Immature natural killer cell (primary cell): ENCODE measurements at regions not wholly inside any gene's neighbourhood (a gene's known extent, or its start where the extent isn't known, plus 50 kb on each side); places are given as distances from the start of the nearest gene placed in this dataset.

Source experiments
- DNase-seq, 3 donors: peaks; one replicate each; pipeline ENCODE4 v3.0.0; 2022; ENCODE audit warnings: mixed read lengths in 1 of 3
- H3K27ac Mint-ChIP-seq, 6 donors: one replicate each; pipeline ENCODE4 v1.8.0; 2020; ENCODE audit warnings: mixed read lengths in 6 of 6, mild to moderate bottlenecking in 5 of 6, inconsistent platforms in 4 of 6, moderate library complexity in 3 of 6
- H3K27me3 Mint-ChIP-seq, 3 donors: one replicate each; pipeline ENCODE4 v1.8.0; 2020 to 2021; ENCODE audit warnings: low read depth in 3 of 3, mild to moderate bottlenecking in 3 of 3, mixed read lengths in 3 of 3, moderate library complexity in 3 of 3, inconsistent platforms in 1 of 3
- H3K36me3 Mint-ChIP-seq, 3 donors: one replicate each; pipeline ENCODE4 v1.8.0; 2020; ENCODE audit warnings: mixed read lengths in 3 of 3, inconsistent platforms in 2 of 3, mild to moderate bottlenecking in 2 of 3
- H3K4me1 Mint-ChIP-seq, 2 donors: one replicate each; pipeline ENCODE4 v1.8.0; 2020; ENCODE audit warnings: inconsistent platforms in 2 of 2, mild to moderate bottlenecking in 2 of 2, mixed read lengths in 2 of 2, moderate library complexity in 1 of 2
- H3K4me3 Mint-ChIP-seq, 5 donors: one replicate each; pipeline ENCODE4 v1.8.0; 2020; ENCODE audit warnings: mild to moderate bottlenecking in 5 of 5, mixed read lengths in 5 of 5, inconsistent platforms in 3 of 5, moderate library complexity in 3 of 5
- H3K9me3 Mint-ChIP-seq, 6 donors: one replicate each; pipeline ENCODE4 v1.8.0; 2020; ENCODE audit warnings: mild to moderate bottlenecking in 6 of 6, mixed read lengths in 6 of 6, inconsistent platforms in 4 of 6, moderate library complexity in 3 of 6

DNA sequence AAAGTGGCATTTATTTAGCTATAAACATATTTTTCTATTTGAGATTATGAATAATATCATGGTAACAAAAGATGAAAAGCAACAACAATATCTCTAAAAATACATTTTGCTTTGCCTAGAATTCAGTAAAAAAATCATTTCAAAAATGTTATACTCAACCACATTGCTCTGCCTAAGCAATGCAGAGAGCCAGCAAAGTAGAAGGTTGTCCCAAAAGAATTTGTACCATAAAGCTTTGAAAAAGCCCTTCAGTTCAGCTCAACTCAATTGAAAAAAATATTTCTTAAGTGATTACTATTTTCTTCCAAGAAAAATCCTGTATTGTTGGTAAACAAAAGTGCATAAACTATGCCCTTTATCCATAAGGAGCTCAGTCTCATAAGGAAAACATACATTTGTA, 301.2 kb upstream of the ARSJ start:
- Mint-ChIP-seq H3K9me3 (peaks cover 0 to 11% (median 6%) of the 10 kb centered on the region in 6 donors), H3K27ac (no peak overlapping the region), H3K27me3 (peaks cover 0 to 3% (median 0%) of the 10 kb centered on the region in 3 donors), H3K4me3 (no peak overlapping the region), H3K36me3 (no peaks in the 10 kb centered on the region), H3K4me1 (no peaks in the 10 kb centered on the region)
- DNase-seq, result no peak

DNA sequence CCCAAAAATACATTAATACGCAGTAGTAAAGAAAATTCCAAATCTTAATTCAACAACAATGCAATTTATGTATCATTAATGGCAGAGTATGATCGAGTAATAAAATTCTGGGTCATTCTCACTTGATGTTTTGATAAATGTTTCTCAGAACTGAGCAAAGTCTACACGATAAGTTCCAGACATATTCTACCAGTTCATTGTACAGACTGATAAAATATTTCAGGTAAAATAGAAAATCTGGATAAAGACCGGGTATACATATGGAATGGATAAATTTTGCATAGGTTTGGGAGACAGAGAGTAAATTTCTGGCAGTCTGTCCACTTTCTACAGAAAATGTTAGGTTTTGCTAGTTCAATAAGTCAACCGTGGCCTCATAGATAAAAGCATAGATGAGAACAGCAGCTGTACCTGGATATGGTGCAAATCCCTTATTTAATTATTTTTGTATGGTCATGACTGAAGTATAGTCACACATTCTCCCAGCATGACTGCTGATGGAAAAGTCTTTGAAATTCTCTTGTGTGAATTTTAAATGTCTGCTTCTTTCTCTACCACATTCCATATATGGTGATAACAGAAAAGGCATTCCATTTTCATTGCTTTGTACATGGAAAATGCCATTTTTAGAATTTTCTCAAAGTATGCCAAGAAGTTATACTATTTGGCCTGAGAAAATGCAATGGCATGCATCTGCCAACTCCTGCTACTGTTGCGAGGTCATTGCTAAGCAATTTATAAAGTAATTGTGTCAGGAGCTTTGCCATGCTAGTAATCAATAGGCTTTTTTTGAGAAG, 301.9 kb upstream of the ARSJ start:
- Mint-ChIP-seq H3K36me3 (no peaks in the 10 kb centered on the region), H3K4me3 (no peak overlapping the region), H3K9me3 (peaks cover 0 to 11% (median 8%) of the 10 kb centered on the region in 6 donors), H3K4me1 (no peaks in the 10 kb centered on the region), H3K27me3 (peaks cover 0 to 3% (median 0%) of the 10 kb centered on the region in 3 donors), H3K27ac (no peak overlapping the region)
- DNase-seq, result no peak

DNA sequence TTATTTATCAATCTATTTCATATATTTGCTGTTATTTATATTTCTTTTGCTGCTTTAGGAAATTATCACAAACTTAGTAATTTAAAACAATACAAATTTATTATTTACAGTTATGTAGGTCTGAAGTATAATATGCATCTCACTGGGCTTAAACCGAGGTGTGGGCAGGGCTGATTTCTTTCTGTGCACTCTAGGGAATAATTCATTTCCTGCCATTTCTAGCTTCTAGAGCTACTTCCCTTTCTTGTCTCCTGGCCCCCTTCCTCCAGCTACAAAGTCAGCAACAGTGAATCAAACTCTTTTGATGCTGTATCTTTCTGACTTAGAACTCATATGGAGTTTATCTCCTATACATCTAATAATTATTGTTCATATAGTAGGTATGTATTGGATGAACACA, 303.5 kb upstream of the ARSJ start:
- Mint-ChIP-seq H3K4me1 (no peaks in the 10 kb centered on the region), H3K9me3 (peaks cover 0 to 11% (median 6%) of the 10 kb centered on the region in 6 donors), H3K36me3 (no peaks in the 10 kb centered on the region), H3K27ac (no peak overlapping the region), H3K4me3 (no peak overlapping the region), H3K27me3 (peaks cover 0 to 3% (median 0%) of the 10 kb centered on the region in 3 donors)
- no peak for DNase-seq

DNA sequence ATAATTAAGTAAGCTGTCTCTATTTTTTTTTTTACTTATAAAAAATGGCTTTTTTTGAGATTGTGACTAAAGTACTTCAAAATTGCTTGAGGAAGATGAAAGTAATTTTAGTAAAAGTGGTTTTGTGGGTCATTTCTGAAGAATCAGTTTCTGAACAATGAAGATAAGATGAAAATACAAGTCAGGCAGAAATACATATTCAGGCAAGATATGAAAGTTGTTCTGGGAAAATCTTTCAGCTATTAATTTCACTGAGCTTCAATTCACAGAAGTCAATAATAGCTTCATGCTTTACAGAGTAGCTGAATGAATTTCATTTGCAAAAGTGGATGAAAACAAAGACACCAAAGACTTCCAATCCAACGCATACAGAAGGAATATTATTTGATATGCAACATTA, 305.2 kb upstream of the ARSJ start:
- Mint-ChIP-seq H3K4me3 (no peak overlapping the region), H3K9me3 (peaks cover 0 to 9% (median 5%) of the 10 kb centered on the region in 6 donors), H3K27ac (no peak overlapping the region), H3K4me1 (no peaks in the 10 kb centered on the region), H3K36me3 (no peaks in the 10 kb centered on the region), H3K27me3 (no peaks in the 10 kb centered on the region)
- no peak for DNase-seq

DNA sequence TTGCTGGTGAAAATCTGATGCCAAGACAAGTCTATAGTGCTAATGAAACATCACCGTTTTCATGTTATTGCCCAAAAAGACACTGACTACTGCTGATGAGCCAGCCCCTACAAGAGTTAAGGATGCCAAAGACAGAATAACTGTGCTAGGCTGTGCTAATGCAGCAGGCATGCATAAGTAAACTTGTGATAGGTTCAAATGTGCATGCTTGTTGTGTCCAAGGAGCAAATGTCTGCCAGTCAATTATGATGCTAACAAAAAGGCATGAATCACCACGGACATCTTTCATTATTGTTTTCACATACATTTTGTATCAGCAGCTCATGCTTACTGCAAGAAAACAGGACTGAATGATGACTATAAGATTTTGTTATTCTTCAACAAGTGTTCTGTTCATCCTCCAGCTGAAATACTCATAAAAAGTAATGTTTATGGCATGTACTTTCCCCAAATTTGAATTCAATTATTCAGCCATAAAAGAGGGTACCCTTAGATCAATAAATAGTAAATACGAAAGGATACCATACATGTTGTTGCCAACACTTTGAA, 306.9 kb upstream of the ARSJ start:
- H3K27me3 Mint-ChIP-seq, result peaks cover 0 to 2% (median 0%) of the 10 kb centered on the region in 3 donors
- H3K4me1 Mint-ChIP-seq, result no peaks in the 10 kb centered on the region
- H3K4me3 Mint-ChIP-seq, result no peak overlapping the region
- no peak overlapping the region for H3K27ac Mint-ChIP-seq
- DNase-seq, result no peak
- H3K36me3 Mint-ChIP-seq, result no peaks in the 10 kb centered on the region
- H3K9me3 Mint-ChIP-seq, result peaks cover 0 to 18% (median 8%) of the 10 kb centered on the region in 6 donors

DNA sequence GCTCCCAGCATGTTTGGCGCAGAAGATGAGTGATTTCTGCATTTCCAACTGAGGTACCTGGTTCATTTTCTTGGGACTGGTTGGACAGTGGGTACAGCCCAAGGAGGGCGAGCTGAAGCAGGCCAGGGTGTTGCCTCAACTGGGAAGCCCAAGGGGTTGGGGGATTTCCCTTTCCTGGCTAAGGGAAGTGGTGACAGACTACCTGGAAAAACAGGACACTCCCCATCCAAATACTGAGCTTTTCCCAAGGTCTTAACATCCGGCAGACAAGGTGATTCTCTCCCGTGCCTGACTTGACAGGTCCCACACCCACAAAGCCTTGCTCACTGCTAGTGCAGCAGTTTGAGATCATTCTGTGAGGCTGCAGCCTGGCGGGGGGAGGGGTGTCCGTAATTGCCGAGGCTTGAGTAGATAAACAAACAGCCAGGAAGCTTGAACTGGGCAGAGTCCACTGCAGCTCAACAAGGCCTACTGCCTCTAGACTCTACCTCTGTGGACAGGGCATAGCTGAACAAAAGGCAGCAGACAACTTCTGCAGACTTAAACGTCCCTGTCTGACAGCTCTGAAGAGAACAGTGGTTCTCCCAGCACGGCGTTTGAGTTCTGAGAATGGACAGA, 307.7 kb upstream of the ARSJ start:
- no peak for DNase-seq
- Mint-ChIP-seq H3K9me3 (peaks cover 2 to 19% (median 9%) of the 10 kb centered on the region in 6 donors), H3K4me1 (no peaks in the 10 kb centered on the region), H3K36me3 (no peaks in the 10 kb centered on the region), H3K27me3 (peaks cover 0 to 2% (median 1%) of the 10 kb centered on the region in 3 donors), H3K4me3 (no peak overlapping the region), H3K27ac (no peak overlapping the region)

DNA sequence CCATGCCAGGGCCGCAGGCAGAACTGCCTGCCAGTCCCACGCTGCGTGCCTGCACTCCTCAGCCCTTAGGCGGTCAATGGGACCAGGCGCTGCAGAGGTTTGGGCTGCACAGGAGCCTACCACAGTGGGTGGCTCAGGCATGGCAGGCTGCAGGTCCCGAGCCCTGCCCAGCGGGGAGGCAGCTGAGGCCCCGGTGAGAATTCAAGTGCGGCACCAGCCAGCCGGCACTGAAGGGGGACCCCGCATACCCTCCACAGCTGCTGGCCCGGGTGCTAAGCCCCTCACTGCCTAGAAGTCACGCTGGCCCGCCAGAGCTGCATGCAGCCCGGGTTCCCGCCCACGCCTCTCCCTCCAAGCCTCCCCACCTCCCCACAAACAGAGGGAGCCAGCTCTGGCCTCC, 302.5 kb upstream of the UGT8 start:
- H3K9me3 Mint-ChIP-seq, result peaks cover 2 to 26% (median 7%) of the 10 kb centered on the region in 6 donors
- no peak overlapping the region for H3K4me3 Mint-ChIP-seq
- peaks cover 0 to 4% (median 0%) of the 10 kb centered on the region in 3 donors for H3K36me3 Mint-ChIP-seq
- no peak for DNase-seq
- no peak overlapping the region for H3K27ac Mint-ChIP-seq
- no peaks in the 10 kb centered on the region for H3K4me1 Mint-ChIP-seq
- H3K27me3 Mint-ChIP-seq, result peaks cover 0 to 3% (median 1%) of the 10 kb centered on the region in 3 donors

DNA sequence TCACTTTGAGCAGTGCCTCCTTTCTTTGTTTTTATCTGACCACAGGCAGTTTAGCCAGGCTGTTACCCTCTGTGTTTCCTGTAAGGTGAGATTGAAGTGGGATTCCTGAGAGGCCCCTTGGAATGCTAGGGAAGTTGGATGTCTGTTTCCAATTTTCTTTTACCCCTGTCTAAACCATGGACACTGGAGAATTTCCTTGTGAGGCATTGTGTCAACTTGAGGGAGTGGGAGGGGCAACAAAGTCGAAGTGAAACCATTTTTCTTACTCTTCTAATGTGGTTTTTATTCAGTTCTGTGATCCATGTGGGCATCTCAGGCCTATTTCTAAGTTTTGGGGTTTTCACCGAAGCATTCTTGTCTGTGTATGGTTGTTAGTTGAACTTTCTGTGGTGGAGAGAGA, 296.1 kb upstream of the UGT8 start:
- H3K9me3 Mint-ChIP-seq, result peaks cover 0 to 13% (median 3%) of the 10 kb centered on the region in 6 donors
- H3K27me3 Mint-ChIP-seq, result no peaks in the 10 kb centered on the region
- H3K4me3 Mint-ChIP-seq, result no peak overlapping the region
- no peaks in the 10 kb centered on the region for H3K4me1 Mint-ChIP-seq
- H3K36me3 Mint-ChIP-seq, result no peaks in the 10 kb centered on the region
- DNase-seq, result no peak
- H3K27ac Mint-ChIP-seq, result no peak overlapping the region

DNA sequence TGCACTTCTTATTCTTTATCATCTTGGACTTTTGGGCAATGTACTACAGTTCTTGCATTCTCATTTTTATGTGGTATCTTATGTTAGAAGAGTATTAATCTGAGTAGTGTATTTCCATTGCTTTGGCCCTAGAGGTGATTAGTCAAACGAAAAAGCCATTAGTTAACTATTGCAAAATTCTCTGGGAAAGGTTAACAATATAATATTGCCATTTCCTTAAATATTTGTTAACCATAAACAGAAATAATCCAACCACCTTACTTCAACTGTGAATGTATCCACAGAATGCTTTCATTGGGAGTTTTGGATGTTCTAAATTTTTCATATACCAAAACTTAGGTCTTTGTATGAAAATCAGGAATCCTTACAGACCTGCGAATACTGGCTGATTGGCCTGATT, 294.6 kb upstream of the UGT8 start:
- no peaks in the 10 kb centered on the region for H3K27me3 Mint-ChIP-seq
- H3K27ac Mint-ChIP-seq, result no peak overlapping the region
- no peaks in the 10 kb centered on the region for H3K36me3 Mint-ChIP-seq
- peaks cover 0 to 13% (median 1%) of the 10 kb centered on the region in 6 donors for H3K9me3 Mint-ChIP-seq
- H3K4me1 Mint-ChIP-seq, result no peaks in the 10 kb centered on the region
- no peak for DNase-seq
- no peak overlapping the region for H3K4me3 Mint-ChIP-seq

DNA sequence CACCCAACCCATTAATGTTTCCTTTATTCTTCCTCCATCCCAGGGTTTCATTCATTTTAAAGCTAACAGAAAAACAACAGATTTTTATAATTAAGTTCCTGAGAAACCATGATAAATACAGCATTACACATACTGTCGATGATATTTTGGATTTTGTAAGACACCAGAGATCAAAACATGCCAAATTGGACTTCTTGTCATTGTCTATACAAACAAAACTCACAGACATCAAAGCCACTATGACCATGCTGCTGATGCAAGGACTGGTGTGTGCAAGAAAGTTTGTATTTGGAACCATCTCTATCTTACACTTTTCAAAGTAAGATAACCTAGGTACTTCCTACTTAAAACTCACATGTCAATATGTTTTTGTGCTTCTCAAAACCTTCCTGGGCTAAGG, 294.0 kb upstream of the UGT8 start:
- H3K4me3 Mint-ChIP-seq, result no peak overlapping the region
- no peaks in the 10 kb centered on the region for H3K4me1 Mint-ChIP-seq
- H3K27ac Mint-ChIP-seq, result no peak overlapping the region
- DNase-seq, result no peak
- H3K36me3 Mint-ChIP-seq, result no peaks in the 10 kb centered on the region
- H3K27me3 Mint-ChIP-seq, result no peaks in the 10 kb centered on the region
- H3K9me3 Mint-ChIP-seq, result peaks cover 0 to 12% (median 1%) of the 10 kb centered on the region in 6 donors

DNA sequence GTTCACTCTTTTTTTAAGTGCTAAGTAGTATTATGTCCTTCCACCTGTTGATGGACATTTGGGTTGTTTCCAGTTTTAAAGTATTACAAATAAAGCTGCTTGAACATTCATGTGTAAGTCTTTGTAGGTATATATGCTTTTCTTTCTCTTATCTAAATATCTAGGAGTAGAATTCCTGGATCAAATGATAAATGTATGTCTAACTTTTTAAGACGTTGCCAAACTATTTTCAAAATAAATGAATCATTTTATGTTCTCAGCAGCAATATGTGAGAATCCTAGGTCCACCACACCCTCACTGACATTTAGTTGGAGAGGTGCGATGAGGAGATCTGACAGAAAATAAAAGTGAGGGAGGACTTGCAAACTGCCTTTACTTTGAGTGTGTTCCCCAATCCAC, 291.7 kb upstream of the UGT8 start:
- DNase-seq, result no peak
- no peak overlapping the region for H3K27ac Mint-ChIP-seq
- no peaks in the 10 kb centered on the region for H3K27me3 Mint-ChIP-seq
- H3K9me3 Mint-ChIP-seq, result peaks cover 0 to 6% (median 0%) of the 10 kb centered on the region in 6 donors
- H3K36me3 Mint-ChIP-seq, result no peaks in the 10 kb centered on the region
- H3K4me3 Mint-ChIP-seq, result no peak overlapping the region
- H3K4me1 Mint-ChIP-seq, result no peaks in the 10 kb centered on the region

DNA sequence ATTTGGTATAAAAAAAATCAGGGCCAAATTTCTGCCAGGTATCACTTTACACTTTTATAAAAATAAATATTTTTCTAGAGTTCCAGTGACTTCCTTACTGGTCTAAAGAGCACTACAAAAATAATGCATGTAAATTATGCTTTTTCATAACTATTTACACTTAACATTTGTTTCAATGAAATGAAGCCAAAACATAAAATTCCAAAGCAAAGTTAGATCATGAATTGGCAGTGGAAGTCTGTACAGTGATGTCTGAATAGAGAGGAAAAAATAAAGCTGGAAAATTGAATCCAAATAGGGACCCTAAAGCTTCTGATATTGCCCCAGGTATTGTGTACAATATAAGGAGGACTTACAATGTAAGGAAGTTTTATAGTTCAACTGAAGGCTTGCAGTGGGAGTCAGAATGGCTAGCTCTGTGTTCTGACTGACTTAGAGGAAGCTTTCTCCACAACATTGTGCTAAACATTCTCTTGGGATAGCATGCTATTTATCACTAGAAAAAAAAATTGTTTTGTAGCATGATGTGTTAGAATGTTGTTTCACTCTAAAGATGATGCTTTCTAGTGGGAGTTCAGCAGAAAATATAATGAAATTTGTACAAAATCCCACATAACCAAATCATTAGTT, 288.2 kb upstream of the UGT8 start:
- DNase-seq, result no peak
- Mint-ChIP-seq H3K27me3 (no peaks in the 10 kb centered on the region), H3K27ac (no peak overlapping the region), H3K4me3 (no peak overlapping the region), H3K9me3 (peaks cover 0 to 6% (median 0%) of the 10 kb centered on the region in 6 donors), H3K4me1 (no peaks in the 10 kb centered on the region), H3K36me3 (no peaks in the 10 kb centered on the region)

DNA sequence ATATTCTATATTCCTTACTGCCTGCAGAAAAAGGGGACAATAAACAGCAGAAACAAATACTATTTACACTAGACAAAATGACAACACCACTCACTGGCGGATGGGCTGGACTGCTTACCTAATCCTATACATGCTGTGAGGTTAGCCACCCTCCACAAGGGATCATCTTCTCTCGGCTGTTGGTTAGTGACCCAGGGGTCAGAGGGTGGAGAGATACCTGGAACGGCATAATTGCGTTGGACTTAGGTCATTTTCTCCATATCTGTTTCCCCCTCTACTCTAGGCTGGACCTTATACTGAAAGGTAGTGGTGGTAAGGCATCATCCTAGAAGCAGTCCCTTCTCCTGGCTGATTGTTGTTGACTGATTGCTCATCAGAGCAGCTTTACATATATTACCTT, 286.8 kb upstream of the UGT8 start:
- Mint-ChIP-seq H3K4me1 (no peaks in the 10 kb centered on the region), H3K4me3 (no peak overlapping the region), H3K9me3 (peaks cover 0 to 5% (median 0%) of the 10 kb centered on the region in 6 donors), H3K27ac (no peak overlapping the region), H3K27me3 (no peaks in the 10 kb centered on the region), H3K36me3 (no peaks in the 10 kb centered on the region)
- DNase-seq, result no peak

DNA sequence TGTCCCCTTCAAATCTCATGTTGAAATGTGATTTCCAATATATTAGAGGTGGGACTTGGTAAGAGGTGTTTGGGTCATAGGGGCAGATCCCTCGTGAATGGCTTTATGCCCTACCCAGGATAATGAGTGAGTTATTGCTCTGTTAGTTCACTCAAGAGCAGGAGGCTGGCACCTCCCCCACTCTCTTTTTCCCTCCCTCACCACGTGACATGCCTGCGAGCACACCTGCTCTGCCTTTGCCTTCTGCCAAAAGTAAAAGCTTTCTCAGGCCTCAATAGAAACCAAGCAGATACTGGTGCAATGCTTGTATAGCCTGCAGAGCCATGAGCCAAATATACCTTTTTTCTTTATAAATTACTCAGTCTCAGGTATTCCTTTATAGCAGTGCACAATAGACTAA, 286.3 kb upstream of the UGT8 start:
- peaks cover 0 to 5% (median 0%) of the 10 kb centered on the region in 6 donors for H3K9me3 Mint-ChIP-seq
- H3K27me3 Mint-ChIP-seq, result no peaks in the 10 kb centered on the region
- H3K27ac Mint-ChIP-seq, result no peak overlapping the region
- H3K4me3 Mint-ChIP-seq, result no peak overlapping the region
- no peak for DNase-seq
- no peaks in the 10 kb centered on the region for H3K4me1 Mint-ChIP-seq
- H3K36me3 Mint-ChIP-seq, result no peaks in the 10 kb centered on the region
